C1 segment of cervical spinal cord (tissue), 14 donors: ENCODE measurements at regions not wholly inside any gene's neighbourhood (a gene's known extent, or its start where the extent isn't known, plus 50 kb on each side); places are given as distances from the start of the nearest gene placed in this dataset.

Experiments
- DNase-seq, 14 donors: peaks; one replicate each; lab custom pipeline; 2025; lab: John Stamatoyannopoulos, UW

DNA sequence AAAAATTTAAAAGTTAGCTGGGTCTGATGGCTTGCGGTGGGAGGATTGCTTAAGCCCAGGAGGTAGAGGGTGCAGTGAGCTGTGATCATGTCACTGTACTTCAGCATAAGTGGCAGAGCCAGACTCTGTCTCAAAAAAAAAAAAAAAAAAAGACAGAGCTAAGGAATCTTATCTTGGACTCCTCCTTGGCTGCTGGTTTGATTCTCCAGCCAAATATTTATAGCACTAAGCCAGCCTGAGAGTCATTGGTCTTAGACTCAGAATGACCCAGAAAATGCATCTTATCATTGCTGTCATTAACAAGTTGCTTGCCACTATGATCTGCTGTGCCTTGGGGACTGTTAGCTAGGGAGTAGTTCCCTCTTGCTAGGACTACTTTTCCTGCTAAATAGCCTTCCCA lies 164.7 kb downstream of the GNAT3 start:
- DNase-seq, result no peak

DNA sequence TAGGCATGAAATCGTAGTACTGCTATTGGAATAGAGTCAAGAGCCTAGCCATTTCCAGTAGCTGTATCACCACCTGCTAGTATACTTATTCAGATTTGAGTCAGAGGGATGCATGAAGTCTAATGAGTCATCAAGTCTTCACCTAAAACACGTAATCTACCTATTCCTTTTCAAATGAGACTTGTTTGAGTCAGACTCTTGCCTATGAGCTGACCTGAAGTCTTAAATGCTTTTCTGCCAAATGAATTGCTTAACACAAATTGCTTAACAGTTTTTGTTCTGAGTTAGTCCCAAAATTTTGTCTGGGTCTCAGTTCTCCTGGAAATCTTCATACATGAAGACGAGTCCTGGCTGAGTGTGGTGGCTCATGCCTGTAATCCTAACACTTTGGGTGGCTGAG lies 165.2 kb downstream of the GNAT3 start:
- no peak for DNase-seq

DNA sequence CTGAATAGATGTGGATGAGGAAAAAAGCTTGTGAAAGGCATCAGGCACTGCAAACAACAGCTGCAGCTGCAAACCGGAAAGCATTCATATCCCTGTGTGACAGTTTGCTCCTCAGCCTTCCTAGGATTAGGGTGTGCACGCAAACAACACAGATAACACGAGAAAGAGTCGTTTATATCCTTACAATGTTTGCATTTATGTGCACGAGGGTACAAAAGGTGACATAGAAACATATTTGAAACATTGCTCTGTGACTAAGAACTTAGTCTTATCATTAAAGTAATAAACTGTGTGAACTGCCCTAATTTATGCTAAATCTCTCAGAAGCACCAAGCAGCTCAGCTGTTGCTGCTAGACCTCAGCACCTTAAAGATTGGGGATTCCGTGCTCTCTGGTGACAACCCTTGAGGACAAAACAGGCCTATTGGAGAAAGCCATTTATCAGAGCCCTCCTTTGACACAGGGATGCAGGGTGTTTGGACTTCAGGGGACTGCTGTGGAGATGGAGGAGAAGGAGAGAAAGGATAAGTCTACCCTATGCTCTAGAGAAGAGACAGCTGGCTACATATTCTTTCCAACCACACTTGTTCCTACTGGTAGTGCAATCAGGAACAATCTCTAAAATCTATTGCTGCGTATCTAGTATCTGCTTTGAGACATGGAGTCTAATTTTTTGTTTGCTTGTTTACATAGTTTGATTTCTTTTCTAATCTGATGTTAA lies 176.2 kb downstream of the GNAT3 start:
- peak in 2 of 14 donors; percentile 1 to 4 for DNase-seq

DNA sequence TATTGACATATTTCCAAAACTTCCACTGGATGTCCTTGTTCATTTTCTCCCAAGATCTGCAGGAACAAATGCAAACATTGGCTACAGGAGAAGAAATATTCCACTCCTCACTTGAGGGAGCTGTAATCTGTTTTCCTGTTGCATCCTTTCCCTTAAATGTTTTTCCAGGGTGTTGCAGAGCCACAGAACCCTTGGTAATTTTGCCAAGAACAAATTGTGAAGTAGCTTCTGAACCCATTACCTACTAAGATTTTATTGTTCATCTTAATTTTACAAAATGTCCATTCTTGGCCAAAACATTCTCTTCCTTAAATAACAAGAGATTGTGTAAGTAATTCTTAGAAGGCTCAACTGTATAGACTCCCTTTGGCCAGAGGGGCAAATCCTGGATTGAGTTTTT lies 177.0 kb downstream of the GNAT3 start:
- DNase-seq, result no peak

DNA sequence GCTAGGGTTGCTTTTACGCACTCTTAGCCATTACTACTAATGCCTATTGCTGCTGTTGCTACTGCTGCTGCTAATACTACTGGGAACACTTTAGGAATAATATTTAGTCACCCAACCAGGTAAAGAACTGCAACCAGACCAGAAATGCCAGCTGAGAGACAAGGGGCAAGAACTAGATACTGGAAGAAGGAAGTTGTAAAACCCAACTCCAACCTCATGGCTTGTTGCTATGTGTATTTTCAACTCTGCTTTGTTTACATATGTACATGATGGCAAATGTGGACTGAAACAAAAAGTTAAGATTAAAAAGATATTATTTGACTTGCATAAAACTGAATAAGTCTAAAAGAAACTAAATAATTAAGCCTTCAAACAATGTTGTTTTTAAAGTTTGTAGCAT lies 177.7 kb downstream of the GNAT3 start:
- peak in 1 of 14 donors; percentile 11 for DNase-seq

DNA sequence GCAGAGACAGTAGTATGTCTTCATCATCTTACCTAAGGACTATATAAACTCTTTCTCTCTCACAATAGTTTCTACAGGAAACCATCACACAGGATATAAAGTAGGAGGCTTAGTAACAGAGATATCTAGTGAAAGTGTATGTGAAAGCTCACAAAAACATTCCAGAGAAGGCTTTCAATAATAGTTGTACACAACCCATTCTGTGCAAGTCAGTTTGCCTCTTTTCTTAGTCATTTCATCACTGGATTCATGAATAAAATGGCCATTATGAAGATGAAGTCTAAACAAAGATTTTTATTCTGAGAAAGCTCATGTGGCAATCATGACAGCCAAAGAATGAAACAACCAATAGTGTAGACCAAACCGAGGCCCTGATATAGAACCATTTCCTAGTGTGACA lies 178.8 kb downstream of the GNAT3 start:
- DNase-seq, result no peak

DNA sequence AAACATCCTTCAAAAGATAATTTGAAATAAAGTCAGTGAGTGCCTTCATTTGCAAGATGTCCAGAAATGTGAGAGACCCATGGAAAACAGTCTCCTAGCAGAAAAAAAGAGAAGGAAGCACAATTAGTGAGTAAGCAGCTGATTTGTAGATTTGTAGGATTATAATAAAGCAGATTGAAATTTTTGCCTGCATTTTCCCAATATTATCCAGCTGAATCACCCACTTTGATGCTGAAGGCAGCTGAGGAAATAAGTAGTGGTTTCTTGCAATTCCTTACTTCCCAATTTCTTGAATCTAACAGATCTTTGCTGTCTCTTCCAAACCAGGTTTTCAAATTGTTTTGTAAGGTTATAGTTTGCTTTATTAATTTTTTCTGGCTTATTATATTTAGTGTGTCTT lies 181.4 kb downstream of the GNAT3 start:
- DNase-seq, result no peak

DNA sequence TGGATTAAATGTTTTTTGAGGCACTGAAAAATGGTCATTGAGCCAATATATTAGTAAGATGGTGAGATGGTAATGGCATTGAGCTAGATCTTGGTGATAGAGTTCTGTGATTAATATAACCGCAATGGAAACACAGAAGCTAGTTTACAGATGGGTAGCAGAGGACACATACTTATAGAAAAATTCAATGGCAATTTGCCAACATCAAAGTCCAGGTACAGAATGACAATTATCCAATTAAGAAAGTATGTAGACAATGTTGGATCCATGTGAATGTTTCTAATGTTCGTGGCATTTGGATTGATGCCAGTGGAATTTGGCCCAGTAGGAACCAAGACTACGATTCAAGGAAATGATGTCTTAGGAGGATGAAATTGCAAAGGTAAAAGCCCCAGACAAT lies 187.8 kb downstream of the GNAT3 start:
- DNase-seq, result no peak

DNA sequence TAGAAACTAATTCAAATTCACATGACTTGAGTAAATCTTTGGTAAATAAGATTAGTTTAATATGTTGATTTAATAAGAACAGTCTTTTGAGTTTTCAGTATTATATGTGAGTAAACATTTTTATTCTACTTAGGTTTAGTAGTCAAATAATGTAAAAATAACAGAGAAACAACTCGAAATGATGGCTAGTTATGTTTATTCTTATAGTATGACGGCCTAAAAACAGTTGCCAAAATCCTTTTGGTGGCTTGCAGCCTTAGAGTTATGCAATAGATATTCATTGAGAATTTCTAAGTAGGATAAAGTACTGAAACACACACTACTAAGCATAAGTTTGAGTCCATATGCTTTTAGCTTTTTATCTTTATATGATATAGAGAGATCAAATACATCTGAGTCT lies 184.8 kb downstream of the GNAI1 start:
- no peak for DNase-seq

DNA sequence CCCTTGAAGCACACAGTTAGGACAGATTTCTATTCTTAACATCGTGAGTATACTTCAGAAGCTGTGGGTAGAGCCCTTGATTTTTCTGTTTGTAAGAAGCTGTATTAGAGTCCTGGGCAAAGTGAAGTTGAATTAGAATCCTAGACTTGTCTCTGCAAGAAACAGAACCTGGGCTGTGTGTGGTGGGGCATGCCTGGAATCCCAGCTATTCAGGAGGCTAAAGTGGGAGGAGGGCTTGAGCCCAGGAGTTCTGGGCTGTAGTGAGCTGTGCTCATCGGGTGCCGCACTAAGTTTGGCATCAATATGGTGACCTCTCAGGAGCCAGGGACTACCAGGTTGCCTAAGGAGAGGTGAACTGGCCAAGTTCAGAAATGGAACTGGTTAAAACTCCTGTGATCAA lies 183.4 kb downstream of the GNAI1 start:
- no peak for DNase-seq

DNA sequence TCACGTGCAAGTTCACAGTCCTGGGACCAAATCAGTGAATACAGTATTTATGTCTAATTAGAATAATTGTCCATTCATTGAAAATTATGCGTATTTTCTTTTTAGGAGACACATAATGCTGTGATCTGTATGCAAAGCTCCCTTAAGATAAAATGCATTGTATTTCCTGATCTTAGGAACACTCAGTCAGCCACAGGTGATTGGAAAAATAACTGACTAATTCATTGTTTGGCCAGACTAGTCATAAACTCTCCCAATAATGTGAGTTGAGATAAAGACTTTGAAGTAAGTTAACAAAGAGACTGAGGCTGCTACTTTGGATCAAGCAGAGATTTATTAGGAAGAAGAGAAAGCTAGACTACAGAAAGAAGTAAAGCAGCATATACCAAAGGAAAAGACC lies 182.2 kb downstream of the GNAI1 start:
- no peak for DNase-seq

DNA sequence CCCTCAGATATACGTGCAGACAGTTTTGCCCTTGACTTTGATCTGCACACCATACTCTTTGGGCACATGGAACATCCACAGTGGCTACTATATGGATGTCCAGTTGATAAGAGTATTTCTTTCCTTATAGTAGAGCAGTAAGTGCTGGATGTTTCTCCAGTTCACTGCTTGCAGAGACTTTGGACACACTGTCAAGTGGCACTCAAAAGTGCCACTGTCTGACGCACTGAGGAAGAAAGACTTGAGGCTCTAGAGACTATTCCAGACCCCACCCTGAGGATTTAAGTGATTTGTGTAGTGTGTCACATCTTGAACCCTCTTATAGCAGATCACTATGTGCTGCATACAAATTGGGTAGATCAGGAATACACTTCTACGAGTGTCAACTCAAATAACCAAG lies 179.1 kb downstream of the GNAI1 start:
- DNase-seq, result no peak

DNA sequence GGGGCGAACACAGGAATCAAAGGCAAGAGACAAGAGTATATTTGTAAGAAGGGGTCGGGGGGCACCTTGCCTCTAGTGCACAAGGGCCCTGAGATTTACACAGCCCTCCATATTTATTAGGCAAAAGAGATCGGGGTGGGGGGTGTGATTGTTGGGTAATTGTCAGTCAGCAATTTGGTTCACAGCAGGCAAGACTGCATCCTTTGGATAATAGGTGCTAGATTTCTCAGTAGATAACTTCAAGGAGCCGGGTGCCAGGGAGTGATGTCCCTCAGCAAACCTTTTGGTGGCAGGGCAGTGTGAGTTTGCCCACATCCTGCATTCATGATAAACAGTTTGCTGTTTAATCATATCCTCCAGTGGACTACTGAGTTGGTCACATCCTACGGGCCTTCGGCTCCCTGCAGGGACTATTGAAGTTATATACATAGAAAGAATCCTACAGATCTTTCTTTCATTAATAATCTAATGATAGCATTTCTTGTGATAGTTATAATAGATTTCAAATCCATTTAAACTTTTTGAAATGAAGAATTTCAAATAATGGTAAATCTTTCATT lies 178.5 kb downstream of the GNAI1 start:
- no peak for DNase-seq

DNA sequence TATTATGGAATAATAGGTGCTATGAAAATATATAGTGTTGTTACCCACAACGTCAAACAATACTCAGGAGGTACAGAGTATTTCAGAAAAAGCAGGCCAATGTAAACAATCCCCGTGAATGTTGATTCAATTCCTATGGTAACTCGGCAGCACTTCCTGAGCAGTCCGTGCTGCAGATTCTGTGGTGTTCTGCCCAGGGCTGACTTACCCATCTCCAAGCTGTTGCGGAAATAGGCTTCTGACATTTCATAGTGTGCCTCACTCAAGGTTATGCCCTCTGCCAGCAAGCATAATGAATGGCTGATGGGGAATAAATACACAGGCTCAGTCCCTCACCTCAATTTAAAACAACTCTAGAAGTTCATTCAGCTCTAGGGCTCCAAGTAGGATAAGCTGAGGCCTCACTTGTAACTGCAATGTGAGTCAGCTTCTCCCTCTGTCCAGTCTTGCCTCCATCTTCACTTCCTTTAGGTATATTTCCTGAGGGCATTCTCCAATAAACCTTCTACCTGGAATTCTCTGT lies 177.6 kb downstream of the GNAI1 start:
- DNase-seq, result peak in 1 of 14 donors; percentile 9

DNA sequence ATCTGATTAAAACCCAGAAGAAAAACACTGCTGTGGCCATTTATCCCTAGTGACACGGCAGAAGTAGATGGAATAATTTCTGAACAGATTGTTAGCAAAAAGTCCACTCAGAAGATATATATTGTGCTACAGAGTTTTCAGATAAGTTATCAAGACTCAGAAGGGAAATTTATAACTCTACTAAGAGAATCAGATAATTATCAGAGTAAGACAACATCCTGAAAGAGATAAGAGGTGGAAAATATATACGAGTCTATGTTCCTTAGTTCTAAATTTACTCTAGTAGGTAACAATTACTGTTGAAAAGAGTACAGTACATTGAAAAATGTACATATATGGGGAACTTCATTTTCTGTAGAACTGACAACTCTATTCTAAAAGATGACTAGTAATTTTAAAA lies 176.7 kb downstream of the GNAI1 start:
- DNase-seq, result no peak

DNA sequence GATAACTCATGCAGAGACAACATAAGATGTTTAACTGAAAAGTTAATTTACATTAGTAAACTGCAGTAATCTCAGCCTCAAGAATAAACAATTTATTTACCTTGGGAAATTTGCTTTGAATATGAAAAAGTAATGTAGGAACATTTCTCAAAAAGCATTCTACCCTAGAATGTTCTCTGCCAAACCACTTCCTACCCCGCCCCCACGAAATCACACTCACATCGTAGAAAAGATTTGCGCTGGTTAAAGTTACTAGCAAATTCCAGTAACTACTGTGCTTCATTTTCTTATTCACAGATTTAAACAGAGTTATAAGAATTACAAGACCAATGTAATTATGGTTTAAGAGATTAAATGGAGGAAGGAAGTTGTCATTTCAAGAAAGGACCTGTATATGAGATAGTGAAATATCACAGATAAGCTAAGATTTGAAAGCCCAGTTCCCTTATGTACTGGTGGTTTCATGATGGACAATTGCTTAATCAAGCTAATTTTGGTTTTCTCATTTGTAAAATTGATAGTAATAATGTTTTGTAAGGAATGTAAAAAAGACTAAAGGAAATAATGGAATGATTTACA lies 175.4 kb downstream of the GNAI1 start:
- no peak for DNase-seq

DNA sequence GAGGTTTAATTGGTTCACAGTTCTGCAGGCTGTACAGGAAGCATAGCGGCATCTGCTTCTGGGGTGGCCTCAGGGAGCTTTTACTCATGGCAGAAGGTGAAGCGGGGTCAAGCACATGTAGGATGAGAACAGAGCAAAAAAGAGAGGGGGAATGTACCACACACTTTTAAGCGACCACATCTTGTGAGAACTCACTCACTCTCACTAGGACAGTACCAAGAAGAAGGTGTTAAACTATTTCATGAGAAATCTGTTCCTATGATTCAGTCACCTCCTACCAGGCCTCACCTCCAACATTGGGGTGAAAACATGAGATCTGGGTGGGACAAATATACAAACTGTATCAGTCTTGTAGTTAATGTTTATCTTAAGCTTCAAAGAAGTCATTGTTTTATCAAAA lies 174.7 kb downstream of the GNAI1 start:
- DNase-seq, result no peak

DNA sequence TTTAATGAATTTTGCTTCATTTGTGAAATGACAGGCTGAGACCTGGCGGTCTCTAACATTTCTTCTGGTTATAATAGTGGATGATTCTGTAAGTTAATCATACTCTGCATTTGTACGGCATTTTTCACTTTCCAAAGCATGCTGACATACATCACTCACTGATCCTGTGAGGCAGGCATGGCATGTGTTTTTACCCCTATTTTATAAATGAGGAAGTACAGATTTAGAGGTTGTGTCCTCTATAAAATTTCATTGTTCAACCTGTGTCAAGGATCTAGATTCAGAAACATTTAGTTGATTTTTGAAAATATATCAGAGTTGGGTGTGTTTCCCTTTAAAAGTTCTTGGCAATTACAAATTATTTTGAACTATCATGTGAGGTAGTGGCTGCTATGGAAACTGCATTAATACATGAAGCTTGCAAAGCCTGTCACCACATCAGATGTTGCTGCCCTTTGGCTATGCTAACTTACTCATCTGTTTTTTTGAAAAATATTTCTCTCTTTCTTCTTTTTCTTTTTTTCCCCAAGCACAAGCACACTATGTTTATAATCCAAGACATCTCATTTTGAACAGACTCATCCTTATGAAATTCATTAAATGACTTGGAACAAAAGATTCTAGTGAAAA lies 172.7 kb downstream of the GNAI1 start:
- no peak for DNase-seq

DNA sequence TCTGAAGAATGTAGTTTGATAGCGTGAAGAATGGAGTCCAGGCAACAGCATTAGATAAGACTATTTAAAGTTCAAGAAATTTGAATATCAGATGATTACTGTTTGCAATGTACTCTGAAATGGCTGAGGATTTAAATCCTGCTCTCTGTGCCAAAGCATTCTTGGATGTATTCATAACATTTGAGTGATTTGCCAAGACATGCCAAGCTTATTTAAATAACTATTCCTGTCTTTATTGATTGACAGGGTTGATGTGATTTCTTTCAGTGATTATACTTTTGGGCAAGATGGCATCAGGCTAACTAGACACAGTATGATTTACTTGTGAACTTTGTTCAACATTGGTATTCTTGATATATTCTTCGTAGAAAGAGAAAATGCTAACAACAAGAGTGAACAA lies 168.7 kb downstream of the GNAI1 start:
- no peak for DNase-seq

DNA sequence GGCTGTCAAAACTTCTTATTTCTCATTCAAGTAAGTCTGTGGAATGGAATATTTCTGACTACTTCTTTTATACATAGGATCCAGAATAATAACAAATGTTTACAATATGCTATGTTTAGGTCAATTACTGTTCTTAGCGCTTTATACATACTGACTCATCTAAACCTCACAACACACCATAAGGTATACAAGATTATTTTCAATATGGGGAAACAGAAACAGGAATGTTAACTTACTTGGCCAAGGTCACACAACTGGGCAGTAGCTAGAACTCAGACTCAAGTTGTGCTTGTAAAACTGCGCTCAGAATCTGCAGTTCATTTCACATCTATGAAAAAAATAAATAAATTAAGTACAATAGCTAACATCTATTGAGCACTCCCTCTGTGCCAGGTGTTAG lies 168.0 kb downstream of the GNAI1 start:
- DNase-seq, result no peak

DNA sequence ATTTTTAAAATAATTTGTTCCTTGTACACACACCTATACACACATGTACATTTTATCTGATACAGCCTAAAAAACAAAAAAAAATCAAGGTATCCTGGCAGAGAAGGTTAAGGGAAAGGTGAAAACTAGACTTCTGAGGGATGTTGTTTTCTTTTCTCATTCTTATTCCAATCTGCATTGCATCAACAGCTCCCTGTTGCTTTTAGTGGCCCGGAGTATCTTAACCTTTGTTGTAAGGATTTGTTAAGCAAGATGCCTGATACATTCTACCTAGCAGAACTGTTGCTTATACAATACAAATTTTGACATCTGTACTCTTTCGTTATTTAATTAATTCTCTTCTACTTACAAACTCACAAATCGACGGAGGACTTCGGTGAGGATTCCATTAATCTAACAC lies 167.4 kb downstream of the GNAI1 start:
- no peak for DNase-seq

DNA sequence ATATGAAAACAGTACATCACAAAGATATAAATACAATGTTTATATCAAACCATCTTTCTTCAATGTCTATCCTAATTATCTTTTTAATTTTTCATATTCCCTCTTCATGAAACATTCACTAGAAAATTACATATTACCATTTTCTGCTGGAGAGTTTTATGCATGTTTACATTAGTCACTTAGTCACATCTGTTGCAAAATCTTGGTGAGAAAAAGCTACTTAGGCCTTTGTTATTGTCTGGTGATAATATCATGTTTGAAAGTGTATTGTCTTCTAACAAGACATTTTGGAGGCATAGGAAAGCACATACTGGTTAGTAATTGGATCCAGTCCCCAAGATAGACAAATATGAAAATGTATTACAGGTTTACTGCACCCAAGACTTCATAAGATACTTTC lies 163.6 kb downstream of the GNAI1 start:
- no peak for DNase-seq

DNA sequence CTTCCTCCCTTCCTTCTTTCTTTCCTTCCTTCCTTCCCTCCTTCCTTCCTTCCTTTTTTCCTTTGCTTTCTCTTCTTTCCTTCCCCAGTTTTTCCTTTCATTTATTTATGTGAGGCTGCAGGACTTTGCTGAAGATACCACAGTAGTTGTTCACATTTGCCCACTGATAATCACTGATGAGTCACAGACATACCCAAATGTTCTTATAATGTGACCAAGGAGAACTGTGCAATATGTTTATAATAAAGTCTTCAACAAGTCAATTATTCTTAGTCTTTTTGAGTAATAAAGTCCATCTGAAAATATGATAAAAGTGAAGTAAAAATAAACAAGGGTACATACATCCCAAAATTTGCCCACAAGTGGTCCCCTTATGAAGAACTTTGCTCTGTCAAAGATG lies 159.7 kb downstream of the GNAI1 start:
- no peak for DNase-seq
